Small intestine (tissue), 7 donors: ENCODE measurements at regions not wholly inside any gene's neighbourhood (a gene's known extent, or its start where the extent isn't known, plus 50 kb on each side); places are given as distances from the start of the nearest gene placed in this dataset.

Experiments used
- DNase-seq, 2 donors: peaks; one replicate each; pipeline versions ENCODE4 v3.0.0 to v3.0.0-alpha.2; 2013
- FAIRE-seq: peaks from 2 replicates; lab custom pipeline; 2012; peaks lifted over from hg19 to GRCh38; lab: Jason Lieb, UNC
- H3K27ac ChIP-seq, 3 donors: one replicate each; pipeline ENCODE4 v1.5.1; 2013; ENCODE audit warnings: low read length in 2 of 3, mild to moderate bottlenecking in 2 of 3, control low read depth in 1 of 3, inconsistent platforms in 1 of 3, low read depth in 1 of 3, moderate library complexity in 1 of 3
- H3K27me3 ChIP-seq, 3 donors: one replicate each; pipeline ENCODE4 v1.6.1; 2013; ENCODE audit warnings: low read length in 3 of 3, inconsistent platforms in 1 of 3; ENCODE audit not compliant: control insufficient read depth in 3 of 3, insufficient read depth in 3 of 3
- H3K36me3 ChIP-seq, 3 donors: one replicate each; pipeline ENCODE4 v1.6.1; 2013; ENCODE audit warnings: low read length in 3 of 3, inconsistent platforms in 1 of 3, low read depth in 1 of 3, mild to moderate bottlenecking in 1 of 3, moderate library complexity in 1 of 3; ENCODE audit not compliant: control insufficient read depth in 3 of 3, insufficient read depth in 2 of 3
- H3K4me1 ChIP-seq, 3 donors: one replicate each; pipeline ENCODE4 v1.6.1; 2013; ENCODE audit warnings: low read length in 2 of 3, inconsistent platforms in 1 of 3, low read depth in 1 of 3, mild to moderate bottlenecking in 1 of 3, moderate library complexity in 1 of 3; ENCODE audit not compliant: control insufficient read depth in 3 of 3, insufficient read depth in 2 of 3
- H3K4me3 ChIP-seq, 3 donors: one replicate each; pipeline ENCODE4 v1.5.1; 2013; ENCODE audit warnings: low read length in 3 of 3, control low read depth in 1 of 3, inconsistent platforms in 1 of 3, low read depth in 1 of 3, mild to moderate bottlenecking in 1 of 3, moderate library complexity in 1 of 3
- H3K9me3 ChIP-seq, 2 donors: one replicate each; pipeline ENCODE4 v1.6.1; 2013; ENCODE audit warnings: low read depth in 1 of 2, low read length in 1 of 2; ENCODE audit not compliant: control insufficient read depth in 2 of 2, insufficient read depth in 1 of 2
- WGBS, 3 donors: extraction: QIAGEN DNeasy Blood & Tissue Kit; methylation state at CpG; one replicate each; pipeline ENCODE4 v1.1.7; 2013; 5-methylcytosine and 5-hydroxymethylcytosine counted together
- donor health status: healthy with polysubstance abuse.
- donor health status: control.
- donor health status: control.
- donor health status: Bipolar disorder and iron deficiency.
- donor health status: healthy.

GRCh38 chr4:177761692-177762091 lies 319.5 kb upstream of the AGA start:
- Histone ChIP-seq H3K9me3 (no peaks in the 10 kb centered on the region), H3K4me3 (no peak overlapping the region), H3K36me3 (no peaks in the 10 kb centered on the region), H3K27me3 (no peaks in the 10 kb centered on the region), H3K4me1 (no peaks in the 10 kb centered on the region), H3K27ac (no peak overlapping the region)
- WGBS, 3 donors, result 90 to 93% (median 92%) methylated on average over 12 of the region's 12 CpGs
- DNase-seq (no peak), FAIRE-seq (no peak)

GRCh38 chr4:177769155-177769554 lies 326.9 kb upstream of the AGA start:
- H3K4me3 ChIP-seq, result no peak overlapping the region
- H3K4me1 ChIP-seq, result no peaks in the 10 kb centered on the region
- no peak for FAIRE-seq
- H3K27me3 ChIP-seq, result no peaks in the 10 kb centered on the region
- H3K9me3 ChIP-seq, result no peaks in the 10 kb centered on the region
- DNase-seq, result no peak
- no peak overlapping the region for H3K27ac ChIP-seq
- H3K36me3 ChIP-seq, result no peaks in the 10 kb centered on the region
- 69 to 78% (median 72%) methylated on average over 4 of the region's 4 CpGs for WGBS, 3 donors

GRCh38 chr4:177770776-177771175 lies 328.5 kb upstream of the AGA start:
- WGBS, 3 donors, result 78 to 92% (median 88%) methylated on average over 2 of the region's 2 CpGs
- Histone ChIP-seq H3K9me3 (no peaks in the 10 kb centered on the region), H3K27ac (no peak overlapping the region), H3K4me3 (no peak overlapping the region), H3K4me1 (no peaks in the 10 kb centered on the region), H3K27me3 (no peaks in the 10 kb centered on the region), H3K36me3 (no peaks in the 10 kb centered on the region)
- no peak for FAIRE-seq
- DNase-seq, result no peak

GRCh38 chr4:177771645-177772044 lies 329.4 kb upstream of the AGA start:
- H3K27ac ChIP-seq, result no peak overlapping the region
- 88 to 95% (median 89%) methylated on average over 1 of the region's 1 CpG for WGBS, 3 donors
- no peak for DNase-seq
- no peaks in the 10 kb centered on the region for H3K36me3 ChIP-seq
- H3K4me1 ChIP-seq, result no peaks in the 10 kb centered on the region
- no peaks in the 10 kb centered on the region for H3K9me3 ChIP-seq
- H3K4me3 ChIP-seq, result no peak overlapping the region
- no peaks in the 10 kb centered on the region for H3K27me3 ChIP-seq
- FAIRE-seq, result no peak

- 89 to 96% (median 92%) methylated on average over 2 of the region's 2 CpGs for WGBS, 3 donors
- no peak for FAIRE-seq
Observed at GRCh38 chr4:177778623-177779022, 336.4 kb upstream of the AGA start.

GRCh38 chr4:177785000-177785399 lies 342.8 kb upstream of the AGA start:
- no peak for FAIRE-seq
- Histone ChIP-seq H3K27ac (no peak overlapping the region), H3K36me3 (no peaks in the 10 kb centered on the region), H3K27me3 (no peaks in the 10 kb centered on the region), H3K4me3 (no peak overlapping the region), H3K4me1 (no peaks in the 10 kb centered on the region), H3K9me3 (peaks cover 0 to 6% of the 10 kb centered on the region in 2 donors)
- WGBS, 3 donors, result 62 to 80% (median 71%) methylated on average over 4 of the region's 4 CpGs
- no peak for DNase-seq

More at GRCh38 chr4:177778623-177779022, 336.4 kb upstream of the AGA start:
- DNase-seq, result no peak
- Histone ChIP-seq H3K36me3 (no peaks in the 10 kb centered on the region), H3K9me3 (peaks cover 0 to 6% of the 10 kb centered on the region in 2 donors), H3K27ac (no peak overlapping the region), H3K4me1 (no peaks in the 10 kb centered on the region), H3K27me3 (no peaks in the 10 kb centered on the region), H3K4me3 (no peak overlapping the region)

- no peak overlapping the region for H3K27ac ChIP-seq
- DNase-seq (no peak), FAIRE-seq (no peak)
- no peaks in the 10 kb centered on the region for H3K9me3 ChIP-seq
- no peaks in the 10 kb centered on the region for H3K4me1 ChIP-seq
- H3K27me3 ChIP-seq, result no peaks in the 10 kb centered on the region
- WGBS, 3 donors, result 35 to 59% (median 47%) methylated on average over 4 of the region's 4 CpGs
- no peaks in the 10 kb centered on the region for H3K36me3 ChIP-seq
- no peak overlapping the region for H3K4me3 ChIP-seq
Observed at GRCh38 chr4:177789610-177790009, 347.4 kb upstream of the AGA start.

- no peak for FAIRE-seq
- no peaks in the 10 kb centered on the region for H3K36me3 ChIP-seq
Observed at GRCh38 chr4:177791188-177791587, 349.0 kb upstream of the AGA start.

GRCh38 chr4:177796841-177797240 lies 354.6 kb upstream of the AGA start:
- no peak for FAIRE-seq

More at GRCh38 chr4:177791188-177791587, 349.0 kb upstream of the AGA start:
- 79 to 95% (median 85%) methylated on average over 4 of the region's 4 CpGs for WGBS, 3 donors
- no peaks in the 10 kb centered on the region for H3K9me3 ChIP-seq
- no peak for DNase-seq
- no peak overlapping the region for H3K27ac ChIP-seq
- H3K4me3 ChIP-seq, result no peak overlapping the region
- H3K4me1 ChIP-seq, result no peaks in the 10 kb centered on the region
- no peaks in the 10 kb centered on the region for H3K27me3 ChIP-seq

More at GRCh38 chr4:177796841-177797240, 354.6 kb upstream of the AGA start:
- H3K4me3 ChIP-seq, result no peak overlapping the region
- no peaks in the 10 kb centered on the region for H3K27me3 ChIP-seq
- no peak for DNase-seq
- no peaks in the 10 kb centered on the region for H3K36me3 ChIP-seq
- no peak overlapping the region for H3K27ac ChIP-seq
- WGBS, 3 donors, result 17 to 34% (median 25%) methylated on average over 5 of the region's 5 CpGs
- H3K4me1 ChIP-seq, result no peaks in the 10 kb centered on the region
- H3K9me3 ChIP-seq, result no peaks in the 10 kb centered on the region
